MCF 10A (cell line): ENCODE measurements at regions not wholly inside any gene's neighbourhood (a gene's known extent, or its start where the extent isn't known, plus 50 kb on each side); places are given as distances from the start of the nearest gene placed in this dataset.
"Not testable (repeated sequence)": the region's sequence is repeated elsewhere in the genome, so short reads cannot be mapped to it uniquely, and the experiment has no call there.

Source experiments
- BruUV-seq: library from RNA; stranded (reverse); fragments of 400-500 nt; replicated peaks from 2 replicates; lab custom pipeline; 2021; lab: Mats Ljungman, UMichigan
- CTCF ChIA-PET: fragments of 300-600 bp; sonication (Branson Sonifier 250); formaldehyde crosslinking; extraction: SDS; loops from one replicate; lab custom pipeline; 2021; ENCODE audit warnings: antibody characterized with exemption, inconsistent platforms; lab: Yijun Ruan, JAX
- POLR2A ChIA-PET: fragments of 300-600, 350-650 bp; sonication (Branson Sonifier 250); formaldehyde crosslinking; extraction: SDS; loops from one replicate; lab custom pipeline; 2020; ENCODE audit warnings: antibody characterized with exemption, inconsistent platforms; lab: Yijun Ruan, JAX
- DNase-seq: peaks from one replicate; pipeline ENCODE4 v3.0.0-alpha.2; 2018; ENCODE audit not compliant: unreplicated experiment
- H3K27ac Mint-ChIP-seq: one replicate; pipeline ENCODE4 v1.8.0; 2022; ENCODE audit warnings: mild to moderate bottlenecking, low read depth, mixed read lengths; ENCODE audit not compliant: unreplicated experiment
- H3K27me3 Mint-ChIP-seq: one replicate; pipeline ENCODE4 v1.8.0; 2022; ENCODE audit warnings: mixed read lengths; ENCODE audit not compliant: insufficient read depth, unreplicated experiment
- H3K36me3 Mint-ChIP-seq: one replicate; pipeline ENCODE4 v1.8.0; 2022; ENCODE audit warnings: mild to moderate bottlenecking, moderate library complexity, mixed read lengths; ENCODE audit not compliant: insufficient read depth, unreplicated experiment
- H3K4me1 Mint-ChIP-seq: one replicate; pipeline ENCODE4 v1.8.0; 2022; ENCODE audit warnings: mixed read lengths; ENCODE audit not compliant: insufficient read depth, unreplicated experiment
- H3K4me3 Mint-ChIP-seq: one replicate; pipeline ENCODE4 v1.8.0; 2022; ENCODE audit warnings: mild to moderate bottlenecking, moderate library complexity, mixed read lengths; ENCODE audit not compliant: unreplicated experiment
- H3K9me3 Mint-ChIP-seq: one replicate; pipeline ENCODE4 v1.8.0; 2022; ENCODE audit warnings: mixed read lengths; ENCODE audit not compliant: unreplicated experiment
- CTCF ChIP-seq: fragments of 200-600 bp; IDR thresholded peaks from one replicate; pipeline ENCODE4 v1.8.0; 2022; ENCODE audit warnings: antibody characterized with exemption, mild to moderate bottlenecking; ENCODE audit not compliant: unreplicated experiment
- intact Hi-C: fragments of 100-400 bp; cut with micrococcal nuclease; formaldehyde crosslinking; loops from 2 replicates; pipeline ENCODE4 v1.14.1; 2022

DNA sequence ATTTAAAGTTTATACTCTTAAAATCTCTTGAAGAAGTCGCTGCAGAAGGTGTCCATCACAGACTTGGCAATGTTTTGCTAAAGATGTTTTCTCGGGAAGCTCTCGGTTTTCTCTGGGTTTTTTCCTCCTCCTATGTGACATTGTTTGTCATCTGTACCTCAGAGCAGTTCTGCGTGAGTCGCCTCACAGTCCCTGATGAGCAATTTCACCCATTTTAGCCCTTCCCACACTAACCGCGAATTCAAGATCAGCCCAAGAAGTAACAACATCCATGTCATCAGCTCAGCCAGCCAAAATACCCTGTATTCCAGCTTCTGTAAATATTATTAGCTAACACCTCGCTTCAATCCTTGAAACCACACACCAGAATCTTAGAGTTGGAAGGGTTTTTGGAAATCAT lies 224.3 kb upstream of the SETMAR start:
- peaks cover 7% of the 10 kb centered on the region for H3K9me3 Mint-ChIP-seq
- DNase-seq: no peak
- no peaks in the 10 kb centered on the region for H3K36me3 Mint-ChIP-seq
- POLR2A ChIA-PET: no interaction called here
- no peaks in the 10 kb centered on the region for H3K4me1 Mint-ChIP-seq
- no peak overlapping the region for H3K4me3 Mint-ChIP-seq
- CTCF ChIA-PET: interaction anchor here (1.2 kb wide), 1 partner anchor 81 kb away, joined by 3 read pairs; no protein-coding TSS in a partner anchor
- intact Hi-C loops: no loop called here
- H3K27ac Mint-ChIP-seq: no peak overlapping the region
- BruUV-seq: no TSS peak
- no peak for TF ChIP-seq CTCF
- no peaks in the 10 kb centered on the region for H3K27me3 Mint-ChIP-seq

GRCh38 chr3:4079339-4080195 lies 223.6 kb upstream of the SETMAR start:
- Mint-ChIP-seq H3K27me3 (no peaks in the 10 kb centered on the region), H3K4me1 (no peaks in the 10 kb centered on the region), H3K4me3 (no peak overlapping the region), H3K9me3 (peaks cover 7% of the 10 kb centered on the region), H3K36me3 (no peaks in the 10 kb centered on the region), H3K27ac (no peak overlapping the region)
- ChIA-PET CTCF (interaction anchor here (0.6 to 1.2 kb wide), 5 partner anchors 16 to 1004 kb away, joined by 3 to 5 read pairs (median 4); no protein-coding TSS in a partner anchor), POLR2A (no interaction called here)
- intact Hi-C loops: no loop called here
- no peak for DNase-seq
- TF ChIP-seq CTCF: no peak
- no TSS peak for BruUV-seq

DNA sequence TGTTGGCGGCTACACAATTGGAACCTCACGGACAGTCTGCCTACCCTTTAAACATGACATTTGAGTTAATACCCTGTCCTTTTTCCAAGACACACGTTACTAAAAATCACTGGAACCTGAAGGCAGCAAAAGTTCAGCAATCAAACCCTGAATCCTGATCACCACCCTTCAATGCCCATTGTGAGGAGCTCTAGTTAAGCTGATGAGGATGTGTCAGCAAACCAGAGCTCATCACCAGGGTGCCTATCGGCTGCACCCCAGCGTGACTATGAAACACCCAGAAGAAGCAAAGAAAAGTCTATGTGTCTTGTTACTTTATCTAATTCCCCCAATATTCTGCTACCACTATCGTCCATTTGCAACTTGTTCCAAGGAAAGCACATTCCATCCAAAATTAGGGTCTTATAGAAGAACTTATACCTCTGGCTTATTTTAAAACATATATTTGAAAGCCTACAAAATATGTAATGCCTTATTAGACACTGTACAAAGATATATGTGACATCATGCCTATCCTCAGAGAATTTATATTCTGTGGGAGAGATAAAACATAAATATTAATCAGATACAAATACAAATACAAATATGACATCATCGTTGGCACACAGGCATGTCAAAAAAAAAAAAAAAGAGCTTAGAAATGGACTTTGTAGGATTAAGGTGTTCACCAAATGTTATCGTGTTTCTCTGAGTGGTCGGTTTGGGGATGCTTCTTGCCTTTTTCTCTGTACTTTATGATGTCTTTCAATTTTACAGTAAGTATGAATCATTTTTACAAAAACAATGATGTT lies 219.7 kb upstream of the SETMAR start:
- no peaks in the 10 kb centered on the region for H3K27me3 Mint-ChIP-seq
- POLR2A ChIA-PET: no interaction called here
- CTCF ChIA-PET: no interaction called here
- no peak overlapping the region for H3K4me3 Mint-ChIP-seq
- no peaks in the 10 kb centered on the region for H3K9me3 Mint-ChIP-seq
- intact Hi-C loops: no loop called here
- no peak for TF ChIP-seq CTCF
- no peak for DNase-seq
- no TSS peak for BruUV-seq
- H3K36me3 Mint-ChIP-seq: no peaks in the 10 kb centered on the region
- H3K4me1 Mint-ChIP-seq: no peaks in the 10 kb centered on the region
- no peak overlapping the region for H3K27ac Mint-ChIP-seq

DNA sequence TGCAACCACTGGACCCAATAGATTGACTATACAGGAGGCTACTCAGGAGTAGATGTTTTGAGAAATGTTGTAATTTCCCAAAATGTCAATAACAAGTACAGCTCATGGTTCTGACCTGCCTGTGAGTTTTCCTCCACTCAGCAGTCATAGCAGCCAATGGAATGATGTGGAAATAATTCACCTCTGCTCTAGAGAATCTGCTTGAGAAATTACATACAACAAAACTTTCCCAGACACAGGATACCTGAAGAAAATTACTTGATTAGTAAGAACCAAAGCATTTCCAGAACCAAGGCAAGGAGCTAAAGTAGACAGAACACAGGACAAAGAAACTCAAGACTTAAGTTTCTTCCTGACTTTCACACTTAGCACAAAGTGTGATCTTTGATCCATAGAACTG lies 218.9 kb upstream of the SETMAR start:
- ChIA-PET POLR2A (no interaction called here), CTCF (no interaction called here)
- Mint-ChIP-seq H3K4me3 (no peak overlapping the region), H3K36me3 (no peaks in the 10 kb centered on the region), H3K27me3 (no peaks in the 10 kb centered on the region), H3K9me3 (no peaks in the 10 kb centered on the region), H3K4me1 (no peaks in the 10 kb centered on the region), H3K27ac (no peak overlapping the region)
- no TSS peak for BruUV-seq
- intact Hi-C loops: no loop called here
- no peak for TF ChIP-seq CTCF
- no peak for DNase-seq

DNA sequence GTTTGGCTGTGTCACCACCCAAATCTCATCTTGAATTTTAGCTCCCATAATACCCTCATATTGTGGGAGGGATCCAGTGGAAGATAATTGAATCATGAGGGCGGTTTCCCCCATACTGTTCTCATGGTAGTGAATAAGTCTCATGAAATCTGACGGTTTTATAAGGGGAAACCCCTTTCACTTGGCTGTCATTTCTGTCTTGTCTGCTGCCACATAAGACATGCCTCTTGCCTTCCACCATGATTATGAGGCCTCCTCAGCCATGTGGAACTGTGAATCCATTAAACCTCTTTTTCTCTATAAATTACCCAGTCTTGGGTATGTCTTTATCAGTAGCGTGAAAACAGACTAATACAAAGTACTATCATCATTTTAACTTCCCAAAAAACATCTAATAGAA lies 216.5 kb upstream of the SETMAR start:
- not testable (repeated sequence) for H3K27ac Mint-ChIP-seq, BruUV-seq

More for the DNA sequence above, 216.5 kb upstream of the SETMAR start:
- H3K4me1 Mint-ChIP-seq, POLR2A ChIA-PET, DNase-seq, H3K27me3 Mint-ChIP-seq, intact Hi-C loops, H3K36me3 Mint-ChIP-seq, CTCF ChIA-PET, H3K4me3 Mint-ChIP-seq, H3K9me3 Mint-ChIP-seq: not testable (repeated sequence)
